ENCODE measurements at regions not wholly inside any gene's neighbourhood (a gene's known extent, or its start where the extent isn't known, plus 50 kb on each side); places are given as distances from the start of the nearest gene placed in this dataset.

DNA sequence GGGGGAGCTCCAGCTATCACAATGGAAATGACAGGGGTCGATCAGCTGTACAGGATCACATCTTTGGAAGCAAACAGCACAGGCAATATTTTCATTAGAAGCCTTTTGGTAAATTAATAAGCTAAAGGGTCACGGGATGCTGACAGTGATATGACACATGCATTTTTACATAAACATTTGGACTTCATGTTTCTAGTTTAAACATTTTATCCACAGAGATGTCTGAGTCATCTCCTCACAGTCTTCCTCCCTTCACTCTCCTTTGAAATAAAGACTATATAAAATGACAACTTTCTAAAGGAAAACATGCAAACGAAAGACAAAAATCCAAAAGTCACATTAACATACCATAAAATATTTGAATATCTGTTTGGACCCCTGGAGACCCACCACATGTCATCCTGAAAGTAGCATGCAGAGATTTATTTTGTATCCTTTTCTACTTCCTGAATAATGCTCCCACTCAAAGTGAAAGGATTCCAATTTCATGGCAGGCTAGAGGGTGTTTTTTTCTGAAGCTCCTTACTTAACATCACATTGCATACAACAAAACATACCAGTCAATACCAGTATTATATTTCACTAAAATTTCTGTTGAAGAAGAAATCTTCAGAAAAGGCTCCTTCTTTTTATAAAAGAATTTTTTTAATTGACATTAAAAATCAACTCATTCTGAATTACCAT, 200.1 kb upstream of the PPARGC1A start:
- TF ChIP-seq, protein P1, sequence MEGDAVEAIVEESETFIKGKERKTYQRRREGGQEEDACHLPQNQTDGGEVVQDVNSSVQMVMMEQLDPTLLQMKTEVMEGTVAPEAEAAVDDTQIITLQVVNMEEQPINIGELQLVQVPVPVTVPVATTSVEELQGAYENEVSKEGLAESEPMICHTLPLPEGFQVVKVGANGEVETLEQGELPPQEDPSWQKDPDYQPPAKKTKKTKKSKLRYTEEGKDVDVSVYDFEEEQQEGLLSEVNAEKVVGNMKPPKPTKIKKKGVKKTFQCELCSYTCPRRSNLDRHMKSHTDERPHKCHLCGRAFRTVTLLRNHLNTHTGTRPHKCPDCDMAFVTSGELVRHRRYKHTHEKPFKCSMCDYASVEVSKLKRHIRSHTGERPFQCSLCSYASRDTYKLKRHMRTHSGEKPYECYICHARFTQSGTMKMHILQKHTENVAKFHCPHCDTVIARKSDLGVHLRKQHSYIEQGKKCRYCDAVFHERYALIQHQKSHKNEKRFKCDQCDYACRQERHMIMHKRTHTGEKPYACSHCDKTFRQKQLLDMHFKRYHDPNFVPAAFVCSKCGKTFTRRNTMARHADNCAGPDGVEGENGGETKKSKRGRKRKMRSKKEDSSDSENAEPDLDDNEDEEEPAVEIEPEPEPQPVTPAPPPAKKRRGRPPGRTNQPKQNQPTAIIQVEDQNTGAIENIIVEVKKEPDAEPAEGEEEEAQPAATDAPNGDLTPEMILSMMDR (IDR thresholded peaks at IDR 0.05; ENCODE audit: low read depth, low read length): no peak
- in situ Hi-C loops (cut with HindIII; ENCODE audit: low sequenced_read_pairs): no loop called here
- no peak overlapping the region for H3K4me3 ChIP-seq (ENCODE audit: low read depth, low read length)
- DNase-seq (ENCODE audit: low read depth, low spot score): peak; percentile 55

GRCh38 chr4:24080871-24081270, 191.0 kb upstream of the PPARGC1A start:
- DNase-seq (ENCODE audit: low read depth, low spot score): no peak
- in situ Hi-C loops (cut with HindIII; ENCODE audit: low sequenced_read_pairs): no loop called here
- TF ChIP-seq, protein P1 (IDR thresholded peaks at IDR 0.05; ENCODE audit: low read depth, low read length): no peak
- no peak overlapping the region for H3K4me3 ChIP-seq (ENCODE audit: low read depth, low read length)

- TF ChIP-seq, protein P1 (IDR thresholded peaks at IDR 0.05; ENCODE audit: low read depth, low read length): no peak
- H3K4me3 ChIP-seq (ENCODE audit: low read depth, low read length): no peak overlapping the region
- in situ Hi-C loops (cut with HindIII; ENCODE audit: low sequenced_read_pairs): no loop called here
- DNase-seq (ENCODE audit: low read depth, low spot score): no peak
Observed at GRCh38 chr4:24078347-24078962, 188.6 kb upstream of the PPARGC1A start.

DNA sequence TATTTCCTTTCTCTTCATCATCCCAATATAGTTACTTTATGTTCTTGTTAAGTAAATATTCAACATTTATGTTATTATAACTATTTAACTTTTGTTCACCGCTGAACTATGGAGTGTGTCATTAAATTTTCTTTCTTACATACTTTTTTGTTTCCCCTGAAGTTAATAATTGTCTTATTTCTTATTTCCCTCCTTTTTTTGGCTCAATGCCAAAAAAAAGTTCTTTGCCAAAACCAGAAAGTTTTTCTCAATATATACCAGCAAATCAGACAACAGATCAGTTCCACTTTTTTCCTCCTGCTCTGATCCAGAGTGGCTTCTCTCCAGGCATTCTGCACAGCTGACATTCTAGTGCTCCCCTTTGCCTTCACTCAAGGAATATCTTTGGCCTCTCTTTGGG, 187.0 kb upstream of the PPARGC1A start:
- H3K4me3 ChIP-seq (ENCODE audit: low read depth, low read length): no peak overlapping the region
- no peak for DNase-seq (ENCODE audit: low read depth, low spot score)
- TF ChIP-seq, protein P1 (IDR thresholded peaks at IDR 0.05; ENCODE audit: low read depth, low read length): no peak
- in situ Hi-C loops (cut with HindIII; ENCODE audit: low sequenced_read_pairs): no loop called here

GRCh38 chr4:24073948-24074347, 184.1 kb upstream of the PPARGC1A start:
- in situ Hi-C loops (cut with HindIII; ENCODE audit: low sequenced_read_pairs): no loop called here

DNA sequence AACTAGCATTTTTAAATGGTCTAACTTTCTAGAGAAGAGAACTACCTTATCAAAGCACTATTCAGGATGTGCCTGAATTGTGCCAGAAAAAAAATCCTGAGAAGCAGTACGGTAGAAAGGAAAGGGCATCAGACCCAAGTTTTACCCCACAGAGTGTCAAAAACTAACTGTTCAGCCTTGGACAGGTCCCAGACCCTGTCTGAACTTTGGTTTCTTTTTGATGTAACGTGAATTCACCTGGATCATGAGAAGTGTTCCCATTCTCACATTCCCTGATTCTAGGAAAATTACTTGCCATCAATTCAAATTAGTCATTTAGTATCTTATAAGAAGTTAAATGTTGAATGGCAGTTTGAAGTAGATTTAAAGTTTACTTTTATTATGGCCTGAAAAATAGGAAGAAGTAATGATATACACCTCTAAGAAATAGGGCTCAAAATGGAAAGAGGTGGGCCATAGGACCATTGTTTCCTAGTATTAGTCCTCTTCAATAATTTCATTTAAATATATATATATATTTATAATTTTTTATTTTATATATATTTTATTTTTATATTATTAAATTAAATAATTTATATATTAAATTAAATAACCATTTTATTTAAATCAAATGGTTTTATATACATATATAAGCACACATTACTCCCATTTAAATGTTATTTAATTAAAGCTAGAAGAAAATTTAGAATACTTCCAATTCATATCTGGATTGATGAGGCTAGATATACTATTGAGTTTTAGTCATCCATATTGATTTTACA, 181.9 kb upstream of the PPARGC1A start:
- DNase-seq (ENCODE audit: low read depth, low spot score): no peak
- TF ChIP-seq, protein P1 (IDR thresholded peaks at IDR 0.05; ENCODE audit: low read depth, low read length): no peak
- H3K4me3 ChIP-seq (ENCODE audit: low read depth, low read length): no peak overlapping the region
- in situ Hi-C loops (cut with HindIII; ENCODE audit: low sequenced_read_pairs): no loop called here

More at GRCh38 chr4:24073948-24074347, 184.1 kb upstream of the PPARGC1A start:
- DNase-seq (ENCODE audit: low read depth, low spot score): no peak
- TF ChIP-seq, protein P1 (IDR thresholded peaks at IDR 0.05; ENCODE audit: low read depth, low read length): no peak
- no peak overlapping the region for H3K4me3 ChIP-seq (ENCODE audit: low read depth, low read length)
